ENCODE measurements at regions not wholly inside any gene's neighbourhood (a gene's known extent, or its start where the extent isn't known, plus 50 kb on each side); places are given as distances from the start of the nearest gene placed in this dataset.

DNA sequence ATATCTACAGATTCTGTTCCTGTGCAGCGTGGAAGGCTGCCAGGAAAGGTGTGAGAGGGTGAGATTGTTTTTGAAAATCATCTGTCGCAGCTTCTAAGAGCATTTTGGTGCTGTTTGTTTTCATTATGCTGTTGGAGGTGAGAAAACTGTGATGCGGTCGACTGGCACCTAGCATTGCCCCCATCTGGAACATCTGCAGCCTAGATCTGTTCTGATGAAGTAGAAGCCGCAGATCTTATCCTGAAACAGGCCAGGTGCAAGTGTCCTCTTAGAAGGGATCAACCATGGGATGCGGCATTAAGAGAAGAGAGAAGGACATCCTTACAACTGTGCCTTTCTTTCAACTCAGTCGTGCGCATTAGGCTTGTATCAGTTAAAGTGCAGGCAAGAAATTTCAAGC, 167.3 kb downstream of the CDH26 start:
- Histone ChIP-seq H3K27me3 (ENCODE audit: insufficient read depth, poor library complexity, severe bottlenecking) (no peaks in the 10 kb centered on the region), H3K4me3 (replicated peaks; ENCODE audit: insufficient read depth, low read length) (no peak overlapping the region), H3K27ac (replicated peaks) (no peak overlapping the region)
- TF ChIP-seq, protein P1, sequence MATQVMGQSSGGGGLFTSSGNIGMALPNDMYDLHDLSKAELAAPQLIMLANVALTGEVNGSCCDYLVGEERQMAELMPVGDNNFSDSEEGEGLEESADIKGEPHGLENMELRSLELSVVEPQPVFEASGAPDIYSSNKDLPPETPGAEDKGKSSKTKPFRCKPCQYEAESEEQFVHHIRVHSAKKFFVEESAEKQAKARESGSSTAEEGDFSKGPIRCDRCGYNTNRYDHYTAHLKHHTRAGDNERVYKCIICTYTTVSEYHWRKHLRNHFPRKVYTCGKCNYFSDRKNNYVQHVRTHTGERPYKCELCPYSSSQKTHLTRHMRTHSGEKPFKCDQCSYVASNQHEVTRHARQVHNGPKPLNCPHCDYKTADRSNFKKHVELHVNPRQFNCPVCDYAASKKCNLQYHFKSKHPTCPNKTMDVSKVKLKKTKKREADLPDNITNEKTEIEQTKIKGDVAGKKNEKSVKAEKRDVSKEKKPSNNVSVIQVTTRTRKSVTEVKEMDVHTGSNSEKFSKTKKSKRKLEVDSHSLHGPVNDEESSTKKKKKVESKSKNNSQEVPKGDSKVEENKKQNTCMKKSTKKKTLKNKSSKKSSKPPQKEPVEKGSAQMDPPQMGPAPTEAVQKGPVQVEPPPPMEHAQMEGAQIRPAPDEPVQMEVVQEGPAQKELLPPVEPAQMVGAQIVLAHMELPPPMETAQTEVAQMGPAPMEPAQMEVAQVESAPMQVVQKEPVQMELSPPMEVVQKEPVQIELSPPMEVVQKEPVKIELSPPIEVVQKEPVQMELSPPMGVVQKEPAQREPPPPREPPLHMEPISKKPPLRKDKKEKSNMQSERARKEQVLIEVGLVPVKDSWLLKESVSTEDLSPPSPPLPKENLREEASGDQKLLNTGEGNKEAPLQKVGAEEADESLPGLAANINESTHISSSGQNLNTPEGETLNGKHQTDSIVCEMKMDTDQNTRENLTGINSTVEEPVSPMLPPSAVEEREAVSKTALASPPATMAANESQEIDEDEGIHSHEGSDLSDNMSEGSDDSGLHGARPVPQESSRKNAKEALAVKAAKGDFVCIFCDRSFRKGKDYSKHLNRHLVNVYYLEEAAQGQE (IDR thresholded peaks at IDR 0.05; ENCODE audit: insufficient replicate concordance, low read depth), result no peak
- TF ChIP-seq POLR2AphosphoS5 (IDR thresholded peaks at IDR 0.05; ENCODE audit: low read depth), result no peak
- TF ChIP-seq GABPA (IDR thresholded peaks at IDR 0.05; ENCODE audit: low read depth), result no peak
- TF ChIP-seq, protein P2, sequence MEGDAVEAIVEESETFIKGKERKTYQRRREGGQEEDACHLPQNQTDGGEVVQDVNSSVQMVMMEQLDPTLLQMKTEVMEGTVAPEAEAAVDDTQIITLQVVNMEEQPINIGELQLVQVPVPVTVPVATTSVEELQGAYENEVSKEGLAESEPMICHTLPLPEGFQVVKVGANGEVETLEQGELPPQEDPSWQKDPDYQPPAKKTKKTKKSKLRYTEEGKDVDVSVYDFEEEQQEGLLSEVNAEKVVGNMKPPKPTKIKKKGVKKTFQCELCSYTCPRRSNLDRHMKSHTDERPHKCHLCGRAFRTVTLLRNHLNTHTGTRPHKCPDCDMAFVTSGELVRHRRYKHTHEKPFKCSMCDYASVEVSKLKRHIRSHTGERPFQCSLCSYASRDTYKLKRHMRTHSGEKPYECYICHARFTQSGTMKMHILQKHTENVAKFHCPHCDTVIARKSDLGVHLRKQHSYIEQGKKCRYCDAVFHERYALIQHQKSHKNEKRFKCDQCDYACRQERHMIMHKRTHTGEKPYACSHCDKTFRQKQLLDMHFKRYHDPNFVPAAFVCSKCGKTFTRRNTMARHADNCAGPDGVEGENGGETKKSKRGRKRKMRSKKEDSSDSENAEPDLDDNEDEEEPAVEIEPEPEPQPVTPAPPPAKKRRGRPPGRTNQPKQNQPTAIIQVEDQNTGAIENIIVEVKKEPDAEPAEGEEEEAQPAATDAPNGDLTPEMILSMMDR (IDR thresholded peaks at IDR 0.05; ENCODE audit: insufficient read depth, low read length), result no peak
- no peak for TF ChIP-seq SPI1 (IDR thresholded peaks at IDR 0.05; ENCODE audit: borderline replicate concordance, low read depth)
- no peak for DNase-seq (ENCODE audit: low read depth in 1 of 2, low spot score in 1 of 2)

DNA sequence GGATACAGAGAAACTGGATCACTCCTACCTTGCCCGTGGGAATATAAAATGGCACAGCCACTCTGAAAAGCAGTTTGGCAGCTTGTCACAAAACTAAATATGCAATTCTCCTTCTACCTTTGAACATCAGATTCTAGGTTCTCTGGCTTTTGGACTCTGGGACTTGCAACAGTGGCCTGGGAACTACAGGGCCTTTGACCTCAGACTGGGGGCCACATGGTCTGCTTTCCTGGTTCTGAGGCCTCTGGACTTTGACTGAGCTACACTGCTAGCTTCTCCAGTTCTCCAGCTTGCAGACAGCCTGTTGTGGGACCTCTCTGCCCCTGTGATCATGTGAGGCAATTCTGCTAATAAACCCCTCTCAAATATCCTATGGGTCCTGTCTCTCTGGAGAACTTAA, 168.8 kb downstream of the CDH26 start:
- TF ChIP-seq SPI1 (IDR thresholded peaks at IDR 0.05; ENCODE audit: borderline replicate concordance, low read depth) (no peak), GABPA (IDR thresholded peaks at IDR 0.05; ENCODE audit: low read depth) (no peak), POLR2AphosphoS5 (IDR thresholded peaks at IDR 0.05; ENCODE audit: low read depth) (no peak)
- TF ChIP-seq, protein P1 (IDR thresholded peaks at IDR 0.05; ENCODE audit: insufficient replicate concordance, low read depth), result no peak
- TF ChIP-seq, protein P2 (IDR thresholded peaks at IDR 0.05; ENCODE audit: insufficient read depth, low read length), result no peak

DNA sequence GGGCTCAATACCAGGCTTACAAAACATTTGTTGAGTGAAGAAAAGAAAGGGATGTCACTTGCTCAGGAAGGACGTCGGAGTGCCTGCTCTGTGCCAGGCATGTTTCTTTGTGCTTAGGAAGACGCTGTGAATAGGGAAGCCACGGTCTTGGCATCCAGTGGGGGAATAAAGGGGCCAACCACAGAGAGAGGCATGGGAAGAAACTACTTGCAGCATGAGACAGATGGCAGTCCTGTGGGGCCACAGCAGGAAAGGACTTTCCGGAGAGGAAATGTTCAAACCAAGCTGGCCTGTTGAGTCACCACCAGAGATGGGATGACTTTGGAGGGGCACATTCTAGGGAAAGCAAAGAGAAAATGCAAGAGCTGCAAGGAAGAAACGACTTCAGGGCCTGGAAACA, 173.2 kb downstream of the CDH26 start:
- Histone ChIP-seq H3K27me3 (ENCODE audit: insufficient read depth, poor library complexity, severe bottlenecking) (no peaks in the 10 kb centered on the region), H3K4me3 (replicated peaks; ENCODE audit: insufficient read depth, low read length) (no peak overlapping the region), H3K27ac (replicated peaks) (peak overlapping the region; percentile 63)
- peak; percentile 73 to 90 for DNase-seq (ENCODE audit: low read depth in 1 of 2, low spot score in 1 of 2)
- TF ChIP-seq GABPA (IDR thresholded peaks at IDR 0.05; ENCODE audit: low read depth) (no peak), POLR2AphosphoS5 (IDR thresholded peaks at IDR 0.05; ENCODE audit: low read depth) (peak; percentile 96), SPI1 (IDR thresholded peaks at IDR 0.05; ENCODE audit: borderline replicate concordance, low read depth) (peak; percentile 75; the same call in 1 of the 2 replicates)
- TF ChIP-seq, protein P1 (IDR thresholded peaks at IDR 0.05; ENCODE audit: insufficient replicate concordance, low read depth), result no peak

More for the DNA sequence above, 168.8 kb downstream of the CDH26 start:
- Histone ChIP-seq H3K27ac (replicated peaks) (no peak overlapping the region), H3K4me3 (replicated peaks; ENCODE audit: insufficient read depth, low read length) (no peak overlapping the region), H3K27me3 (ENCODE audit: insufficient read depth, poor library complexity, severe bottlenecking) (no peaks in the 10 kb centered on the region)
- DNase-seq (ENCODE audit: low read depth in 1 of 2, low spot score in 1 of 2), result no peak

All from HL-60 (cell line).